ENCODE measurements at regions not wholly inside any gene's neighbourhood (a gene's known extent, or its start where the extent isn't known, plus 50 kb on each side); places are given as distances from the start of the nearest gene placed in this dataset.
"Not testable (repeated sequence)": the region's sequence is repeated elsewhere in the genome, so short reads cannot be mapped to it uniquely, and the experiment has no call there.

- DNase-seq: peak; percentile 2
- POLR2A ChIA-PET; H3K27ac Mint-ChIP-seq; H3K36me3 Mint-ChIP-seq (ENCODE audit: low read depth); CTCF ChIA-PET; H3K9me3 Mint-ChIP-seq; H3K4me3 Mint-ChIP-seq; H3K27me3 Mint-ChIP-seq; H3K4me1 Mint-ChIP-seq: not testable (repeated sequence)
These were observed 445.1 kb downstream of the PTPRU start for GRCh38 chr1:29681416-29681815.

GRCh38 chr1:29679828-29680558 is 443.7 kb downstream of the PTPRU start:
- ChIA-PET POLR2A (no interaction called here), CTCF (no interaction called here)
- Mint-ChIP-seq H3K27ac (no peak overlapping the region), H3K36me3 (ENCODE audit: low read depth) (no peaks in the 10 kb centered on the region), H3K9me3 (no peaks in the 10 kb centered on the region), H3K27me3 (peaks cover 2% of the 10 kb centered on the region), H3K4me1 (no peaks in the 10 kb centered on the region), H3K4me3 (no peak overlapping the region)
- DNase-seq: peak; percentile 9

GRCh38 chr1:29679316-29679715 is 443.0 kb downstream of the PTPRU start:
- Mint-ChIP-seq H3K4me1 (no peaks in the 10 kb centered on the region), H3K27me3 (peaks cover 2% of the 10 kb centered on the region), H3K36me3 (ENCODE audit: low read depth) (no peaks in the 10 kb centered on the region), H3K4me3 (no peak overlapping the region), H3K27ac (no peak overlapping the region), H3K9me3 (no peaks in the 10 kb centered on the region)
- DNase-seq: peak; percentile 9
- POLR2A ChIA-PET: no interaction called here
- CTCF ChIA-PET: no interaction called here

- H3K4me3 Mint-ChIP-seq: no peak overlapping the region
These were observed 441.0 kb downstream of the PTPRU start for GRCh38 chr1:29677028-29678024.

GRCh38 chr1:29676496-29676895 is 440.2 kb downstream of the PTPRU start:
- Mint-ChIP-seq H3K4me1 (no peaks in the 10 kb centered on the region), H3K27me3 (peaks cover 2% of the 10 kb centered on the region), H3K4me3 (no peak overlapping the region), H3K36me3 (ENCODE audit: low read depth) (no peaks in the 10 kb centered on the region), H3K27ac (no peak overlapping the region), H3K9me3 (no peaks in the 10 kb centered on the region)
- peak; percentile 11 for DNase-seq
- CTCF ChIA-PET: no interaction called here
- POLR2A ChIA-PET: no interaction called here

More at GRCh38 chr1:29677028-29678024, 441.0 kb downstream of the PTPRU start:
- H3K27ac Mint-ChIP-seq: no peak overlapping the region
- no peaks in the 10 kb centered on the region for H3K36me3 Mint-ChIP-seq (ENCODE audit: low read depth)
- H3K4me1 Mint-ChIP-seq: no peaks in the 10 kb centered on the region
- ChIA-PET POLR2A (no interaction called here), CTCF (no interaction called here)
- no peaks in the 10 kb centered on the region for H3K9me3 Mint-ChIP-seq
- DNase-seq: peak; percentile 12
- peaks cover 2% of the 10 kb centered on the region for H3K27me3 Mint-ChIP-seq

- Mint-ChIP-seq H3K36me3 (ENCODE audit: low read depth) (no peaks in the 10 kb centered on the region), H3K27ac (no peak overlapping the region), H3K4me3 (no peak overlapping the region), H3K9me3 (no peaks in the 10 kb centered on the region), H3K27me3 (peaks cover 2% of the 10 kb centered on the region), H3K4me1 (no peaks in the 10 kb centered on the region)
- POLR2A ChIA-PET: no interaction called here
- DNase-seq: peak; percentile 9
- CTCF ChIA-PET: no interaction called here
These were observed 439.4 kb downstream of the PTPRU start for GRCh38 chr1:29675481-29676263.

GRCh38 chr1:29674627-29675326 is 438.5 kb downstream of the PTPRU start:
- no peaks in the 10 kb centered on the region for H3K4me1 Mint-ChIP-seq
- peak; percentile 4 for DNase-seq
- CTCF ChIA-PET: no interaction called here

GRCh38 chr1:29673669-29674626 is 437.6 kb downstream of the PTPRU start:
- H3K27me3 Mint-ChIP-seq: peaks cover 2% of the 10 kb centered on the region
- POLR2A ChIA-PET: no interaction called here
- H3K36me3 Mint-ChIP-seq (ENCODE audit: low read depth): no peaks in the 10 kb centered on the region
- no peaks in the 10 kb centered on the region for H3K9me3 Mint-ChIP-seq
- no peaks in the 10 kb centered on the region for H3K4me1 Mint-ChIP-seq
- no peak overlapping the region for H3K27ac Mint-ChIP-seq
- no peak overlapping the region for H3K4me3 Mint-ChIP-seq
- CTCF ChIA-PET: no interaction called here
- peak; percentile 2 for DNase-seq

More at GRCh38 chr1:29674627-29675326, 438.5 kb downstream of the PTPRU start:
- Mint-ChIP-seq H3K27ac (no peak overlapping the region), H3K36me3 (ENCODE audit: low read depth) (no peaks in the 10 kb centered on the region), H3K27me3 (peaks cover 2% of the 10 kb centered on the region), H3K4me3 (no peak overlapping the region), H3K9me3 (no peaks in the 10 kb centered on the region)
- POLR2A ChIA-PET: no interaction called here

GRCh38 chr1:29673228-29673500 is 436.8 kb downstream of the PTPRU start:
- ChIA-PET CTCF (no interaction called here), POLR2A (no interaction called here)
- H3K27me3 Mint-ChIP-seq: peaks cover 2% of the 10 kb centered on the region
- H3K4me3 Mint-ChIP-seq: no peak overlapping the region
- no peaks in the 10 kb centered on the region for H3K4me1 Mint-ChIP-seq
- no peaks in the 10 kb centered on the region for H3K36me3 Mint-ChIP-seq (ENCODE audit: low read depth)
- no peaks in the 10 kb centered on the region for H3K9me3 Mint-ChIP-seq
- no peak overlapping the region for H3K27ac Mint-ChIP-seq
- DNase-seq: peak; percentile 6

- Mint-ChIP-seq H3K27me3 (peaks cover 3% of the 10 kb centered on the region), H3K36me3 (ENCODE audit: low read depth) (no peaks in the 10 kb centered on the region), H3K4me1 (no peaks in the 10 kb centered on the region), H3K4me3 (no peak overlapping the region), H3K27ac (no peak overlapping the region), H3K9me3 (no peaks in the 10 kb centered on the region)
- CTCF ChIA-PET: no interaction called here
- DNase-seq: peak; percentile 8
- POLR2A ChIA-PET: no interaction called here
These were observed 436.3 kb downstream of the PTPRU start for GRCh38 chr1:29672416-29673227.

GRCh38 chr1:29671446-29672356 is 435.4 kb downstream of the PTPRU start:
- H3K9me3 Mint-ChIP-seq: no peaks in the 10 kb centered on the region
- H3K4me3 Mint-ChIP-seq: no peak overlapping the region
- no peak overlapping the region for H3K27ac Mint-ChIP-seq
- ChIA-PET POLR2A (no interaction called here), CTCF (no interaction called here)
- H3K4me1 Mint-ChIP-seq: no peaks in the 10 kb centered on the region
- DNase-seq: peak; percentile 11
- H3K27me3 Mint-ChIP-seq: peaks cover 7% of the 10 kb centered on the region
- no peaks in the 10 kb centered on the region for H3K36me3 Mint-ChIP-seq (ENCODE audit: low read depth)
